Neuronal stem cell (in vitro differentiated cells): ENCODE measurements at regions not wholly inside any gene's neighbourhood (a gene's known extent, or its start where the extent isn't known, plus 50 kb on each side); places are given as distances from the start of the nearest gene placed in this dataset.

Source experiments
- DNase-seq: peaks from one replicate; pipeline ENCODE4 v3.0.0-alpha.2; 2013; ENCODE audit warnings: low spot score
- H2AFZ ChIP-seq: one replicate; pipeline ENCODE4 v1.6.1; 2013; ENCODE audit warnings: mild to moderate bottlenecking, low read length, inconsistent platforms
- H2AK5ac ChIP-seq: 2 replicates; pipeline ENCODE4 v1.6.1; 2013; ENCODE audit warnings: low read depth, mild to moderate bottlenecking, inconsistent platforms, low read length, moderate library complexity, mixed read lengths
- H2BK120ac ChIP-seq: 2 replicates; pipeline ENCODE4 v1.6.1; 2013; ENCODE audit warnings: low read depth, mild to moderate bottlenecking, inconsistent platforms, low read length, moderate library complexity, mixed read lengths
- H2BK12ac ChIP-seq: one replicate; pipeline ENCODE4 v1.6.1; 2013; ENCODE audit warnings: low read length, inconsistent platforms
- H2BK15ac ChIP-seq: 2 replicates; pipeline ENCODE4 v1.6.1; 2013; ENCODE audit warnings: mild to moderate bottlenecking, low read length, inconsistent platforms, mixed read lengths
- H2BK5ac ChIP-seq: one replicate; pipeline ENCODE4 v1.6.1; 2013; ENCODE audit warnings: inconsistent platforms, mild to moderate bottlenecking, low read length, moderate library complexity
- H3K14ac ChIP-seq: one replicate; pipeline ENCODE4 v1.6.1; 2013; ENCODE audit warnings: low read length, inconsistent platforms
- H3K18ac ChIP-seq: 2 replicates; pipeline ENCODE4 v1.6.1; 2013; ENCODE audit warnings: low read length, inconsistent platforms
- H3K23ac ChIP-seq: 2 replicates; pipeline ENCODE4 v1.6.1; 2013; ENCODE audit warnings: low read depth, mild to moderate bottlenecking, mixed read lengths, low read length, inconsistent platforms; ENCODE audit not compliant: poor library complexity
- H3K27ac ChIP-seq: replicated peaks from 3 replicates; pipeline ENCODE4 v1.5.1; 2013; ENCODE audit warnings: low read length, inconsistent platforms
- H3K27me3 ChIP-seq, 3 experiments: 2 replicates each; pipeline ENCODE4 v1.6.1; 2013; ENCODE audit warnings: low read length in 3 of 3, mild to moderate bottlenecking in 2 of 3, inconsistent platforms in 1 of 3, low read depth in 1 of 3, mixed read lengths in 1 of 3, moderate library complexity in 1 of 3; ENCODE audit not compliant: control insufficient read depth in 3 of 3, insufficient read depth in 3 of 3
- H3K36me3 ChIP-seq, 2 donors: replicated peaks in 1 of 2; 2 replicates each; pipeline ENCODE4 v1.6.1; 2013; ENCODE audit warnings: low read length in 2 of 2; ENCODE audit not compliant: control insufficient read depth in 2 of 2, insufficient read depth in 2 of 2
- H3K4ac ChIP-seq: 2 replicates; pipeline ENCODE4 v1.6.1; 2013; ENCODE audit warnings: inconsistent platforms, mild to moderate bottlenecking, low read length, moderate library complexity
- H3K4me1 ChIP-seq, 2 donors: 1 replicate in 1 of 2; 2 replicates in 1 of 2; pipeline ENCODE4 v1.6.1; 2013; ENCODE audit warnings: low read length in 2 of 2, low read depth in 1 of 2; ENCODE audit not compliant: control insufficient read depth in 2 of 2, insufficient read depth in 1 of 2
- H3K4me2 ChIP-seq: one replicate; pipeline ENCODE4 v1.6.1; 2013; ENCODE audit warnings: mild to moderate bottlenecking, low read length, inconsistent platforms; ENCODE audit not compliant: insufficient read depth, poor library complexity, severe bottlenecking
- H3K4me3 ChIP-seq, 2 donors: 2 replicates each; pipeline ENCODE4 v1.5.1; 2013; ENCODE audit warnings: low read length in 2 of 2, mild to moderate bottlenecking in 2 of 2, inconsistent platforms in 1 of 2, moderate library complexity in 1 of 2
- H3K79me1 ChIP-seq: one replicate; pipeline ENCODE4 v1.6.1; 2013; ENCODE audit warnings: low read depth, mild to moderate bottlenecking, inconsistent platforms, low read length, moderate library complexity
- H3K9ac ChIP-seq: one replicate; pipeline ENCODE4 v1.6.1; 2013; ENCODE audit warnings: mild to moderate bottlenecking, low read depth, low read length, inconsistent platforms; ENCODE audit not compliant: poor library complexity
- H3K9me3 ChIP-seq, 2 donors: replicated peaks in 1 of 2; 2 replicates each; pipeline versions ENCODE3 to v1.6.1; 2013; ENCODE audit warnings: low read length in 2 of 2, mild to moderate bottlenecking in 2 of 2, inconsistent platforms in 1 of 2, low read depth in 1 of 2, mixed read lengths in 1 of 2, moderate library complexity in 1 of 2; ENCODE audit not compliant: control insufficient read depth in 2 of 2, insufficient read depth in 1 of 2
- H4K8ac ChIP-seq: one replicate; pipeline ENCODE4 v1.6.1; 2013; ENCODE audit warnings: low read depth, mild to moderate bottlenecking, inconsistent platforms, low read length, moderate library complexity
- H4K91ac ChIP-seq: one replicate; pipeline ENCODE4 v1.6.1; 2013; ENCODE audit warnings: low read length, low read depth, mild to moderate bottlenecking, inconsistent platforms; ENCODE audit not compliant: poor library complexity
- WGBS, 2 donors: extraction: QIAGEN DNeasy Blood & Tissue Kit; methylation state at CpG; one replicate each; pipeline ENCODE4 v1.1.7; 2013; ENCODE audit warnings: missing lambda C conversion rate in 2 of 2, mixed read lengths in 1 of 2; ENCODE audit not compliant: insufficient read length in 2 of 2, insufficient replicate concordance in 1 of 2; ENCODE audit errors: extremely low coverage in 2 of 2; 5-methylcytosine and 5-hydroxymethylcytosine counted together

GRCh38 chr7:22671177-22671879 lies 55.7 kb upstream of the IL6 start:
- Histone ChIP-seq H3K4ac (no peak overlapping the region), H3K4me1 (peaks cover 0 to 1% of the 10 kb centered on the region in 2 donors), H3K4me3 (no peak overlapping the region), H2BK120ac (no peak overlapping the region), H3K18ac (no peak overlapping the region), H2AFZ (no peak overlapping the region), H3K27ac (no peak overlapping the region), H4K91ac (no peak overlapping the region), H3K9me3 (peaks cover 0 to 2% of the 10 kb centered on the region in 2 donors), H3K79me1 (no peaks in the 10 kb centered on the region), H2AK5ac (no peak overlapping the region), H3K14ac (no peak overlapping the region), H2BK12ac (no peak overlapping the region), H4K8ac (no peak overlapping the region), H3K23ac (no peak overlapping the region), H3K9ac (no peak overlapping the region), H3K27me3 (no peaks in the 10 kb centered on the region), H2BK5ac (no peak overlapping the region), H3K36me3 (no peaks in the 10 kb centered on the region), H2BK15ac (no peak overlapping the region), H3K4me2 (no peak overlapping the region)
- no peak for DNase-seq
- no CpG with 5 or more reads among the region's 5 CpGs for WGBS, 2 donors

DNA sequence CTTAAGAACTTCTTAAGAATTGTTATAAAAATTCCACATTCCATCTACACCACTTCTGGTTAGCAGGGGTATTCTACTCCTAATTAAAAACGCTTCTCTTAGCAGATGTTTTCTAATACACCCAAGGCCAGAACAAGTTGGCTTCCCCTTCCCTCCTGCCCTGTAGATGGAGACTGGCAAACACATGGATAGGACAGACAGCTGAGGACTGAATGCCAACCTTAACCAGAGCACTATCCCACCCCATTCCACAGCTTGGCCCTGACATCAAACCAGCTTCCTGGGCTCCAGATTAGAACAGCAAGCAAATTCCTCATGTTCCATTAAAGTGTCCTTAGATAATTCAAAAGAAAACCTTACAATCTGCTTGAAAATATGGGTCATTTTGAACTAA lies 56.6 kb upstream of the IL6 start:
- Histone ChIP-seq H3K4ac (no peak overlapping the region), H3K4me2 (no peak overlapping the region), H3K4me1 (peaks cover 0 to 1% of the 10 kb centered on the region in 2 donors), H2BK5ac (no peak overlapping the region), H3K23ac (no peak overlapping the region), H3K9ac (no peak overlapping the region), H3K27me3 (no peaks in the 10 kb centered on the region), H2AFZ (no peak overlapping the region), H3K14ac (no peak overlapping the region), H3K79me1 (no peaks in the 10 kb centered on the region), H2BK15ac (no peak overlapping the region), H2BK120ac (no peak overlapping the region), H4K8ac (no peak overlapping the region), H4K91ac (no peak overlapping the region), H2BK12ac (no peak overlapping the region), H3K18ac (no peak overlapping the region), H3K9me3 (peaks cover 0 to 2% of the 10 kb centered on the region in 2 donors), H2AK5ac (no peak overlapping the region), H3K27ac (no peak overlapping the region), H3K36me3 (no peaks in the 10 kb centered on the region), H3K4me3 (no peak overlapping the region)
- DNase-seq = no peak
- WGBS, 2 donors = no CpG with 5 or more reads among the region's 1 CpG

DNA sequence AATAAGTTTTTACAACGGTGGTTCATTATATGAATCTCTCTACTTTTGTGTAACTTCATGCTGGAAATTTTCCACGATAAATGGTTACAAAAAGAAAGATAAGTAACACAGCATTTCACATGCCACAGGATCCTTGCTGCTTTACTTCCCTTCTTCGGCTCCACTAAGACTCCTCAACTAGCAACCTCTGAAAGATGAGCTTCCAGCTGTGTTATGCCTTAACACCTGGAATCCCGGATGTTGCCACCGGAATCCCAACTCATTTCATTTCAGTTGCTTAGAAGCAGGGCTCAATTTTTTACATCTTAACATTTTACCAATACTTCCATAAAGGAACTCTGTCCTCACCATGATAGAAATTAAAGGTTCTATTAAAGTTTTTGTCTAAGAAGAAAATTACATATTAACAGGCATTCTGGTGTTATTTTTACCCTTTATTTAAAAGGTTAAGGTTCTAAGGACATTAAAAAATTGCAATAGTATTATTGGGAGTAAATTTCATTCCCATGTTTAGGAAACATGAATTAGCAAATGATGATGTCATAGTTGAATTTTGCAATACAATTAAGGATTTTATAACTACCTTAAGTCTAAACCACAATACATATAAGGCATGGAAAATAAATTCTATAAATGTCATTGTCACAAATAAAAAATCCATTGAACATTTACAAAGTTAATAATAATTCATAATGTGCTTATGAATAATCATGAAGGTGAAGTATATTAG lies 57.1 kb upstream of the IL6 start:
- Histone ChIP-seq H3K14ac (no peak overlapping the region), H4K91ac (no peak overlapping the region), H3K36me3 (no peaks in the 10 kb centered on the region), H2BK15ac (no peak overlapping the region), H2AFZ (no peak overlapping the region), H2AK5ac (no peak overlapping the region), H3K18ac (no peak overlapping the region), H2BK5ac (no peak overlapping the region), H3K4me1 (peaks cover 0 to 1% of the 10 kb centered on the region in 2 donors), H3K27ac (no peak overlapping the region), H3K4ac (no peak overlapping the region), H3K9ac (no peak overlapping the region), H3K9me3 (peaks cover 0 to 2% of the 10 kb centered on the region in 2 donors), H2BK120ac (no peak overlapping the region), H3K23ac (no peak overlapping the region), H3K4me2 (no peak overlapping the region), H2BK12ac (no peak overlapping the region), H3K4me3 (no peak overlapping the region), H4K8ac (no peak overlapping the region), H3K79me1 (no peaks in the 10 kb centered on the region), H3K27me3 (no peaks in the 10 kb centered on the region)
- no peak for DNase-seq
- WGBS, 2 donors = no CpG with 5 or more reads among the region's 5 CpGs

GRCh38 chr7:22668971-22669401 lies 58.0 kb upstream of the IL6 start:
- DNase-seq = no peak
- no peak overlapping the region for H3K27ac ChIP-seq

More at GRCh38 chr7:22668971-22669401, 58.0 kb upstream of the IL6 start:
- Histone ChIP-seq H2BK15ac (no peak overlapping the region), H3K4me3 (no peak overlapping the region), H2BK12ac (no peak overlapping the region), H4K8ac (no peak overlapping the region), H2AFZ (no peak overlapping the region), H3K9ac (no peak overlapping the region), H3K79me1 (no peaks in the 10 kb centered on the region), H3K9me3 (peaks cover 0 to 2% of the 10 kb centered on the region in 2 donors), H3K4me1 (peaks cover 0 to 1% of the 10 kb centered on the region in 2 donors), H3K23ac (no peak overlapping the region), H3K18ac (no peak overlapping the region), H3K4ac (no peak overlapping the region), H3K4me2 (no peak overlapping the region), H2AK5ac (no peak overlapping the region), H3K27me3 (no peaks in the 10 kb centered on the region), H2BK120ac (no peak overlapping the region), H3K36me3 (no peaks in the 10 kb centered on the region), H4K91ac (no peak overlapping the region), H2BK5ac (no peak overlapping the region), H3K14ac (no peak overlapping the region)
- no CpG with 5 or more reads among the region's 3 CpGs for WGBS, 2 donors
